ENCODE measurements at regions not wholly inside any gene's neighbourhood (a gene's known extent, or its start where the extent isn't known, plus 50 kb on each side); places are given as distances from the start of the nearest gene placed in this dataset.

GRCh38 chr4:156695163-156695562 lies 276.4 kb downstream of the PDGFC start:
- Histone ChIP-seq H3K4me2 (ENCODE audit: low read depth, low read length) (no peak overlapping the region), H4K8ac (ENCODE audit: low read depth in 2 of 2, low read length in 2 of 2) (no peak overlapping the region), H4K5ac (ENCODE audit: low read depth, low read length) (no peak overlapping the region), H2AFZ (replicated peaks; ENCODE audit: low read length, poor library complexity) (no peak overlapping the region), H3K9ac (ENCODE audit: low read depth, low read length) (no peak overlapping the region), H2BK15ac (ENCODE audit: low read depth, low read length) (no peak overlapping the region), H2AK9ac (replicated peaks; ENCODE audit: low read depth, low read length, poor library complexity) (no peak overlapping the region), H3K27ac (ENCODE audit: insufficient read depth, low read length) (no peak overlapping the region), H3K56ac (ENCODE audit: extremely low read depth, insufficient read depth, low read length) (no peak overlapping the region), H3K14ac (replicated peaks; ENCODE audit: low read depth, low read length) (no peak overlapping the region), H3K23ac (ENCODE audit: low read depth, low read length) (no peak overlapping the region), H2AK5ac (ENCODE audit: low read depth, low read length) (no peak overlapping the region), H2BK20ac (ENCODE audit: low read depth, low read length) (no peak overlapping the region), H4K20me1 (ENCODE audit: insufficient read depth, low read length) (no peaks in the 10 kb centered on the region), H3K4me3 (ENCODE audit: insufficient read depth, low read depth, low read length) (no peak overlapping the region), H3K4ac (ENCODE audit: low read depth, low read length) (no peak overlapping the region), H3K4me1 (ENCODE audit: control insufficient read depth, insufficient read depth, low read length) (no peaks in the 10 kb centered on the region), H3K36me3 (ENCODE audit: control insufficient read depth, insufficient read depth, low read length) (no peaks in the 10 kb centered on the region), H3K9me3 (ENCODE audit: control insufficient read depth, insufficient read depth, low read length) (no peaks in the 10 kb centered on the region), H3K18ac (ENCODE audit: low read depth, low read length) (no peak overlapping the region), H2BK120ac (ENCODE audit: low read depth, low read length) (no peak overlapping the region), H4K91ac (ENCODE audit: insufficient read depth, low read depth, low read length) (no peak overlapping the region), H3K79me1 (ENCODE audit: low read depth in 1 of 2, low read length in 2 of 2) (no peaks in the 10 kb centered on the region), H3K9me1 (ENCODE audit: insufficient read depth, low read length) (no peaks in the 10 kb centered on the region), H2BK5ac (ENCODE audit: low read depth, low read length, poor library complexity, severe bottlenecking) (no peak overlapping the region), H3K27me3 (ENCODE audit: control insufficient read depth, insufficient read depth, low read length) (no peaks in the 10 kb centered on the region)
- dilution Hi-C loops (cut with HindIII; ENCODE audit: low sequenced_read_pairs, unreplicated experiment): no loop called here
- WGBS, 2 experiments (ENCODE audit: extremely low coverage in 2 of 2, insufficient read length in 1 of 2): 50% methylated on average over 2 of the region's 7 CpGs; no CpG with 5 or more reads in 1 of the 2 experiments
- DNase-seq: no peak
- CTCF ChIA-PET: interaction anchor here (0.5 to 1.1 kb wide), 3 partner anchors 9 to 637 kb away, joined by 3 to 5 read pairs (median 4); no protein-coding TSS in a partner anchor
- TF ChIP-seq MAZ (IDR thresholded peaks at IDR 0.05; ENCODE audit: borderline replicate concordance, low read depth, low read length) (no peak), CHD1 (IDR thresholded peaks at IDR 0.05; ENCODE audit: low read depth, low read length) (no peak), RCOR1 (IDR thresholded peaks at IDR 0.05; ENCODE audit: insufficient replicate concordance, low read length) (no peak), BHLHE40 (IDR thresholded peaks at IDR 0.05; ENCODE audit: low read depth, low read length) (no peak), NFE2L2 (IDR thresholded peaks at IDR 0.05; ENCODE audit: low read depth, low read length) (no peak), CTCF (conservative IDR thresholded peaks at IDR 0.05; ENCODE audit: low read depth, low read length) (no peak), MAFK (IDR thresholded peaks at IDR 0.05; ENCODE audit: low read depth, low read length) (no peak)
- intact Hi-C loops (cut with micrococcal nuclease): no loop called here
- in situ Hi-C loops (cut with MboI; ENCODE audit: low sequenced_read_pairs): no loop called here
- ATAC-seq (ENCODE audit: low read depth): no peak
- POLR2A ChIA-PET (ENCODE audit: unreplicated experiment): no interaction called here
- BruUV-seq (replicated peaks): no TSS peak
